MM.1S (cell line): ENCODE measurements at regions not wholly inside any gene's neighbourhood (a gene's known extent, or its start where the extent isn't known, plus 50 kb on each side); places are given as distances from the start of the nearest gene placed in this dataset.

Experiments used
- EZH2 ChIP-seq: fragments of 300-600 bp; sonication (generic); optimal IDR thresholded peaks from 2 replicates; pipeline ENCODE3; 2017; ENCODE audit warnings: low read depth, mild to moderate bottlenecking, antibody characterized with exemption, low read length, mixed read lengths
- EZH2phosphoT487 ChIP-seq: fragments of 300-600 bp; sonication (generic); IDR thresholded peaks from 2 replicates; pipeline ENCODE4 v1.6.1; 2018; ENCODE audit warnings: antibody characterized with exemption, low read length
- TF ChIP-seq, protein P1 (sequence below): fragments of 300-600 bp; sonication (generic); IDR thresholded peaks from 2 replicates; pipeline ENCODE4 v1.5.1; 2016; ENCODE audit warnings: antibody characterized with exemption, low read length, mixed read lengths

GRCh38 chr13:80802946-80803345 lies 462.0 kb upstream of the SPRY2 start:
- TF ChIP-seq, protein P1, sequence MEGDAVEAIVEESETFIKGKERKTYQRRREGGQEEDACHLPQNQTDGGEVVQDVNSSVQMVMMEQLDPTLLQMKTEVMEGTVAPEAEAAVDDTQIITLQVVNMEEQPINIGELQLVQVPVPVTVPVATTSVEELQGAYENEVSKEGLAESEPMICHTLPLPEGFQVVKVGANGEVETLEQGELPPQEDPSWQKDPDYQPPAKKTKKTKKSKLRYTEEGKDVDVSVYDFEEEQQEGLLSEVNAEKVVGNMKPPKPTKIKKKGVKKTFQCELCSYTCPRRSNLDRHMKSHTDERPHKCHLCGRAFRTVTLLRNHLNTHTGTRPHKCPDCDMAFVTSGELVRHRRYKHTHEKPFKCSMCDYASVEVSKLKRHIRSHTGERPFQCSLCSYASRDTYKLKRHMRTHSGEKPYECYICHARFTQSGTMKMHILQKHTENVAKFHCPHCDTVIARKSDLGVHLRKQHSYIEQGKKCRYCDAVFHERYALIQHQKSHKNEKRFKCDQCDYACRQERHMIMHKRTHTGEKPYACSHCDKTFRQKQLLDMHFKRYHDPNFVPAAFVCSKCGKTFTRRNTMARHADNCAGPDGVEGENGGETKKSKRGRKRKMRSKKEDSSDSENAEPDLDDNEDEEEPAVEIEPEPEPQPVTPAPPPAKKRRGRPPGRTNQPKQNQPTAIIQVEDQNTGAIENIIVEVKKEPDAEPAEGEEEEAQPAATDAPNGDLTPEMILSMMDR = no peak
- TF ChIP-seq EZH2 (no peak), EZH2phosphoT487 (no peak)
